A204.1 (cell line): ENCODE measurements at regions not wholly inside any gene's neighbourhood (a gene's known extent, or its start where the extent isn't known, plus 50 kb on each side); places are given as distances from the start of the nearest gene placed in this dataset.

Source experiments
- FAIRE-seq: peaks from 2 replicates; lab custom pipeline; 2012; peaks lifted over from hg19 to GRCh38; lab: Jason Lieb, UNC

- no peak for FAIRE-seq
Observed at GRCh38 chr1:239212811-239213220, 173.6 kb upstream of the CHRM3 start.

- no peak for FAIRE-seq
Observed at GRCh38 chr1:239209591-239209990, 176.8 kb upstream of the CHRM3 start.

GRCh38 chr1:239204401-239204800 is 182.0 kb upstream of the CHRM3 start:
- FAIRE-seq = no peak

GRCh38 chr1:239197871-239198270 is 188.5 kb upstream of the CHRM3 start:
- no peak for FAIRE-seq

- FAIRE-seq = no peak
Observed at GRCh38 chr1:239189998-239190512, 196.3 kb upstream of the CHRM3 start.

- FAIRE-seq = no peak
Observed at GRCh38 chr1:239186487-239186886, 199.9 kb upstream of the CHRM3 start.

- FAIRE-seq = no peak
Observed at GRCh38 chr1:239185245-239185619, 201.1 kb upstream of the CHRM3 start.

GRCh38 chr1:239184561-239185244 is 201.7 kb upstream of the CHRM3 start:
- no peak for FAIRE-seq

GRCh38 chr1:239178961-239179360 is 207.4 kb upstream of the CHRM3 start:
- no peak for FAIRE-seq

GRCh38 chr1:239174880-239175279 is 211.5 kb upstream of the CHRM3 start:
- no peak for FAIRE-seq

GRCh38 chr1:239170828-239171227 is 215.5 kb upstream of the CHRM3 start:
- no peak for FAIRE-seq

GRCh38 chr1:239169276-239169675 is 217.1 kb upstream of the CHRM3 start:
- FAIRE-seq = no peak

- no peak for FAIRE-seq
Observed at GRCh38 chr1:239164451-239165180, 221.8 kb upstream of the CHRM3 start.

GRCh38 chr1:239155466-239156091 is 230.8 kb upstream of the CHRM3 start:
- no peak for FAIRE-seq

- no peak for FAIRE-seq
Observed at GRCh38 chr1:239151937-239152336, 234.4 kb upstream of the CHRM3 start.

- FAIRE-seq = no peak
Observed at GRCh38 chr1:239140968-239141367, 245.4 kb upstream of the CHRM3 start.

GRCh38 chr1:239139801-239140200 is 246.6 kb upstream of the CHRM3 start:
- FAIRE-seq = no peak

GRCh38 chr1:239128541-239128940 is 257.8 kb upstream of the CHRM3 start:
- no peak for FAIRE-seq

- no peak for FAIRE-seq
Observed at GRCh38 chr1:239126884-239127283, 259.5 kb upstream of the CHRM3 start.

GRCh38 chr1:239125893-239126292 is 260.5 kb upstream of the CHRM3 start:
- FAIRE-seq = no peak

GRCh38 chr1:239125027-239125426 is 261.3 kb upstream of the CHRM3 start:
- FAIRE-seq = no peak

GRCh38 chr1:239123260-239123659 is 263.1 kb upstream of the CHRM3 start:
- no peak for FAIRE-seq
